GM03348 (cell line): ENCODE measurements at regions not wholly inside any gene's neighbourhood (a gene's known extent, or its start where the extent isn't known, plus 50 kb on each side); places are given as distances from the start of the nearest gene placed in this dataset.

Experiments
- DNase-seq: peaks from one replicate; pipeline ENCODE4 v3.0.0; 2012; ENCODE audit warnings: low spot score

- DNase-seq: no peak
Observed at GRCh38 chr12:25755136-25755970, 202.3 kb upstream of the LMNTD1 start.

GRCh38 chr12:25755971-25756260 lies 202.6 kb upstream of the RASSF8 start:
- no peak for DNase-seq

GRCh38 chr12:25757037-25757665 lies 201.3 kb upstream of the RASSF8 start:
- no peak for DNase-seq

GRCh38 chr12:25759752-25760151 lies 198.7 kb upstream of the RASSF8 start:
- DNase-seq: no peak

- no peak for DNase-seq
Observed at GRCh38 chr12:25761356-25761755, 197.1 kb upstream of the RASSF8 start.

GRCh38 chr12:25764409-25764808 lies 194.1 kb upstream of the RASSF8 start:
- peak; percentile 29 for DNase-seq

GRCh38 chr12:25764892-25765291 lies 193.6 kb upstream of the RASSF8 start:
- DNase-seq: peak; percentile 7

- peak; percentile 17 for DNase-seq
Observed at GRCh38 chr12:25767606-25768005, 190.9 kb upstream of the RASSF8 start.

GRCh38 chr12:25768151-25768550 lies 190.3 kb upstream of the RASSF8 start:
- no peak for DNase-seq

- DNase-seq: peak; percentile 76
Observed at GRCh38 chr12:25769082-25769945, 189.2 kb upstream of the RASSF8 start.

- no peak for DNase-seq
Observed at GRCh38 chr12:25771041-25771440, 187.4 kb upstream of the RASSF8 start.

- DNase-seq: no peak
Observed at GRCh38 chr12:25771476-25771875, 187.0 kb upstream of the RASSF8 start.

- peak; percentile 50 for DNase-seq
Observed at GRCh38 chr12:25775968-25776367, 182.5 kb upstream of the RASSF8 start.

- no peak for DNase-seq
Observed at GRCh38 chr12:25780771-25781170, 177.7 kb upstream of the RASSF8 start.

GRCh38 chr12:25781232-25781631 lies 177.2 kb upstream of the RASSF8 start:
- DNase-seq: no peak

- DNase-seq: no peak
Observed at GRCh38 chr12:25783566-25783965, 174.9 kb upstream of the RASSF8 start.

GRCh38 chr12:25784669-25785068 lies 173.8 kb upstream of the RASSF8 start:
- DNase-seq: no peak

- no peak for DNase-seq
Observed at GRCh38 chr12:25785134-25785533, 173.3 kb upstream of the RASSF8 start.

GRCh38 chr12:25787701-25788100 lies 170.8 kb upstream of the RASSF8 start:
- no peak for DNase-seq

- no peak for DNase-seq
Observed at GRCh38 chr12:25788707-25789442, 169.6 kb upstream of the RASSF8 start.

GRCh38 chr12:25789541-25789944 lies 168.9 kb upstream of the RASSF8 start:
- DNase-seq: no peak

- DNase-seq: no peak
Observed at GRCh38 chr12:25792031-25792430, 166.5 kb upstream of the RASSF8 start.
